ENCODE measurements at regions not wholly inside any gene's neighbourhood (a gene's known extent, or its start where the extent isn't known, plus 50 kb on each side); places are given as distances from the start of the nearest gene placed in this dataset.

- DNase-seq (ENCODE audit: low read depth in 4 of 4, low spot score in 3 of 4) = no peak
These were observed 72.3 kb downstream of the LINC00237 start for GRCh38 chr20:21033817-21034216.

- no peak for DNase-seq (ENCODE audit: low read depth in 4 of 4, low spot score in 3 of 4)
These were observed 74.5 kb downstream of the LINC00237 start for GRCh38 chr20:21031666-21032065.

GRCh38 chr20:21029341-21029740 lies 76.8 kb downstream of the LINC00237 start:
- no peak for DNase-seq (ENCODE audit: low read depth in 4 of 4, low spot score in 3 of 4)

GRCh38 chr20:21028921-21029320 lies 77.2 kb downstream of the LINC00237 start:
- DNase-seq (ENCODE audit: low read depth in 4 of 4, low spot score in 3 of 4) = no peak

DNA sequence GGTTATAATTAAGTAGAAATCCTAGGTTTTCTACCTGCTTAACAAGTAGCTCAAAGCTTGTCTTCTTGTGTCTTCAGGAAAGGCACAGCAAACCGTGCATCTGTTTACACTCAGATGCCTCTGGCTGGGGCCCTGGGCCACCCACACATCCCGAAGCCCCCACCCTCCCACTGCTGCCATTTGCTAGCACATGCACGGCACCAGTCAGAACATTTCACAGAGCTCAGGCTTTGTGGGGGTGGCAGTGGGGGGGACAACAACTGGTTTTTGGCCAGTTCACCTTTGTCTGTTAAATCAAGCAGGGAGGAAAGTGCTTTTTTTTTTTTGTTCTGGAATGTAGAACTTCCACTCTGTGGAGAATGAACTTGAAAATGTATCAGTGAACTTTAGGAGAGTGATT lies 77.7 kb downstream of the LINC00237 start:
- no peak for DNase-seq (ENCODE audit: low read depth in 4 of 4, low spot score in 3 of 4)

GRCh38 chr20:21027569-21027968 lies 78.6 kb downstream of the LINC00237 start:
- no peak for DNase-seq (ENCODE audit: low read depth in 4 of 4, low spot score in 3 of 4)

- DNase-seq (ENCODE audit: low read depth in 4 of 4, low spot score in 3 of 4) = no peak
These were observed 79.2 kb downstream of the LINC00237 start for GRCh38 chr20:21026951-21027350.

- no peak for DNase-seq (ENCODE audit: low read depth in 4 of 4, low spot score in 3 of 4)
These were observed 81.7 kb downstream of the LINC00237 start for GRCh38 chr20:21024420-21024819.

GRCh38 chr20:21022925-21023324 lies 83.2 kb downstream of the LINC00237 start:
- DNase-seq (ENCODE audit: low read depth in 4 of 4, low spot score in 3 of 4) = no peak

DNA sequence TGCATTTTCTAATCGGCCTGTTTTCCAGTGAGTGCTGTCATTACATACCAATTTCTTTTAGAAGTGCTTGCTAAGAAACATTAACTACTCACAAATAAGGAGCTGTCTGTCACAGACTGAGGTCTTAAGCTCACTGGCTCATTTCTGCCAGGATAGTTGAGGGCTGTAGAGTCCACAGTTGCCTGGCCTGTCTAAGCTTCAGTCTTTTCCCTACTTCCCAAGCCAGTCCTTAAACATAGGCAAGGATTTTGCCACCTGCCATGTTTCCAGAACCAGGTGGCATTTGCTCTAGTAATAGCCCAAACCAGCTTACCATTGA lies 84.7 kb downstream of the LINC00237 start:
- no peak for DNase-seq (ENCODE audit: low read depth in 4 of 4, low spot score in 3 of 4)

DNA sequence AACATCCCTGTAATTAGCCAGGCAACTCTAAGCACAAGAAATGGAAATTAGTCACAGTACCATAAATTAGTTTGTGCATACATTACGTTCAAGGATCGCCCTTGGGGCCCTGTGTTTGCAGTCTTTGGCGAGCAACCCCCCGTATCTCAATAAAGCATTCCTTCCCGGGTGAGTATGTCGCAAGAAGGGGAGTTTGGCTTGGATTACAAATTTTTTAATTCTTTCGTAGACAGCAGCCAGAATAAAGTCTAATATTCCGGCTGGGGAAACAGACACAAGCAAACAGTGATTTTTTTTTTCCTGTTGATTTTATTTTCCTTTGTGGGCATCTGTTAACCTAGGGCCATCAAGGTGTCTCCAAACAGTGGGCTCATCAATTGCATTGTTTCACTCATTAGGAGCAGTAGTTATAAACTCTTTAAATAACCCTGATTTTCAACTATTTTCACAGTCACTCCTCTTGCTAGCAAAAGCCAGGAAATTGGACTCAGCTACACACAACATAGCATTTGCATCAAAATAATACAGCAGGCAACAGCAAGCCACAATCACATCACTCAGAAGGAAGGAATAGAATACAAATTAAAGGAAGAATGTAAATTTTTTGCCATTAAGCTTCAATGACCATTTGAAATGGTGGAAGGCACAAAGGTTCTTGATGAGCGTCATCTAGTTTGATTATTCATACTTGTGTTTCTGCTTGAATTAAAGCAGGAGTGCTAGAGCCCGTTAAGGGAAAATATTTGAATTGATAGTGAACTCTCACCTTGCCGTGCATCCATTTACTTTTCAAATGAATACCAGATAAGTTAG lies 85.3 kb downstream of the LINC00237 start:
- no peak for DNase-seq (ENCODE audit: low read depth in 4 of 4, low spot score in 3 of 4)

- no peak for DNase-seq (ENCODE audit: low read depth in 4 of 4, low spot score in 3 of 4)
These were observed 86.1 kb downstream of the LINC00237 start for GRCh38 chr20:21019814-21020658.

DNA sequence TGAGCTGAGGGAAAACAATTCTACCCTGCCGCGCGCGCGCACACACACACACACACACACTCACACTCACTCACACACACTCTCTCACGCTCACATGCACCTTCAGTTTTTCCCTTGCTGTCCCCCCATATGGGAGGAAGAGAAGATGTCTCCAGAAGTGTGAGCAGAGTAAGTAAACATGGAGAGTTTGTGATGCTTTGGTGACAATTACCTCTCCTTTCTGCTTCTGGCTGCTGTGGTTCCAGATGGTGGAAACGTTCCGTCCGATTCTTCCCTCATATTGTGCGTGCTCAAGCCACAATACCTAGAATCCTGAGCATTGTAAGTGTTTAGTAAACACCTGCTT lies 86.7 kb downstream of the LINC00237 start:
- DNase-seq (ENCODE audit: low read depth in 4 of 4, low spot score in 3 of 4) = no peak

DNA sequence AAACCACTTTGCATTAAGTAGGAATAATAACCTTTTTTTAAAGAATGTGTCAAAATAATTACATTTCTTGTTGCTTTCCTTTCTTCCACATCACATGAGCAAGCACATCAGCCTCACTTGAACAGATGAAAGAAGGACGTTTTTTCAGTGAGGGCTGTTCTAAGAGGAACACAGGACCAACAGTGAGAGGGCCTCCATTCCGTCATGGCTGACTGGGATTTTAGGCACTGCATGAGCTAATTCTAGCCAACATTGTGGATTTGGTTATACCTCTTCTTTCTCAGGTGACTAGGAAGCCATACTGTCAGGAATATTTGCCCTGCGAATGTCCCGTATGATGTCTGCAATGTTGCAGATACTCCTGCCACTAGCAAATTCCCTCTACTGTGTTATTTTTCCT lies 87.6 kb downstream of the LINC00237 start:
- no peak for DNase-seq (ENCODE audit: low read depth in 4 of 4, low spot score in 3 of 4)

DNA sequence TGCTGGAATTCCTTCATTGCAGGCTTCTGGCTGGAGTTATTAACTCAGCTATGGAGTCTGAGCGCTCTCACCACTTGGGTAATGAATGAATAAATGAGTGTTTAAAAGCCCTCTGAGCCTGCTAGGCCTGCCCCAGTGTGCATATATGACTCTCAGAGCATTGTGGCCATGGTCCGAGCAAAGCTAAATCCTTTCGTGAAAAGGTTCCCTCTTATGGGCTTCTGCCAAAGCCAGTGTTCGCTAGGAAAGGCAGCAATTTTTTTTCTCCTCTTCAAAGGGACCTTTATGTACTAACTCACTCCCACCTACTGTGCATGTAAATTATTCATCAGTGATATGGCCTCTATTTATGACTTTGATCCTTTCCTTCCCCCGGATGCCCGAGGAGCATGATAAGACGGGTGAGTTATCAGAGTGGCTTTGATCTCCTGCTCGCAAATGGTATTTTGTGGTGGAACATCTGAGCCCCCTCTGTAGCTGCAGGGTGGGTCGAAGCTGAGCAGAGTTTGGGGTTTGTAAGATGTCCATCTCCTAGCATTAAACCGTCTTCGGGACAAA lies 88.6 kb downstream of the LINC00237 start:
- DNase-seq (ENCODE audit: low read depth in 4 of 4, low spot score in 3 of 4) = no peak

- DNase-seq (ENCODE audit: low read depth in 4 of 4, low spot score in 3 of 4) = no peak
These were observed 89.4 kb downstream of the LINC00237 start for GRCh38 chr20:21016751-21017150.

- no peak for DNase-seq (ENCODE audit: low read depth in 4 of 4, low spot score in 3 of 4)
These were observed 91.6 kb downstream of the LINC00237 start for GRCh38 chr20:21014528-21014927.

DNA sequence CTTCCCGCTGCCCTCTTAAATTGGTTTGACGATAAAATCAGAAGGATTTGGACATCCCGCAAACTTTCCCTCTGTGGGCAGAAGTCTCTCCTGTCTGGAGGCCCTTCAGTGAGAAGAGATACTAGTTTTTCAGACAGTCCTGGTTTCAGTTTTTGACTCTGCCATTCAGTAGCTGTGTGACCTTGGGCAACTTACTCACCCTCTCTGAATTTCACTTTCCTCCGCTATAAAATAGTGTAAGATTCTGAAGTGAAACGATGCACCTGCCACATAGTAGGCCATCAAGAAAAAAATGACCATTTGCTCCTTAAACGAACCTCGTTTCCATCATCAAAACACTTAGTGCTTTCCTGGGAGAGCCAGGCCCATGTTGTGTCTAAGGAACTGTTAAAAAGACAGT lies 97.2 kb downstream of the LINC00237 start:
- DNase-seq (ENCODE audit: low read depth in 4 of 4, low spot score in 3 of 4) = no peak

GRCh38 chr20:21006611-21007010 lies 99.5 kb downstream of the LINC00237 start:
- DNase-seq (ENCODE audit: low read depth in 4 of 4, low spot score in 3 of 4) = no peak

- DNase-seq (ENCODE audit: low read depth in 4 of 4, low spot score in 3 of 4) = no peak
These were observed 101.6 kb downstream of the LINC00237 start for GRCh38 chr20:21004386-21005076.

DNA sequence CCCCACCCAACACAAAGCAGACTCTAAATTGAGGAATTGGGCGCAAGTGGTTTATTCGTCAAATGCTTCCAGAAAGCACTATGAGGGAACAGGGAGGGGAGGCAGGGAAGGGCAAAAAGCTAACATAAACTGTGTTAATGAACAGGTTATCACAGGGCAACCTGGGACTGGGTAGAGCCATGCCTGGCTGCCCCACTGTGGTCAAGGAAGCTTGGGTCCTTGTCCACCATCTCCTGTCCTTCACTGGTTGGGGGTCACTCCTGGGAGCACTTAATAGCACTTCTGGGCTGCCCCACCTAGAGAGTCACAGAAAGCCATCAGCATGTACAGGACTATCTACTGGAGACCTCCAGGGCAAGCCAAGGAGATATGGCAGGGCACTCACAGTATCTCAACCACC lies 102.3 kb downstream of the LINC00237 start:
- DNase-seq (ENCODE audit: low read depth in 4 of 4, low spot score in 3 of 4) = no peak
